GM21619 (cell line): ENCODE measurements at regions not wholly inside any gene's neighbourhood (a gene's known extent, or its start where the extent isn't known, plus 50 kb on each side); places are given as distances from the start of the nearest gene placed in this dataset.
"Not testable (repeated sequence)": the region's sequence is repeated elsewhere in the genome, so short reads cannot be mapped to it uniquely, and the experiment has no call there.

ENCODE experiments used
- ATAC-seq: cut with Tn5 transposase; IDR thresholded peaks from one replicate; pipeline ENCODE4 v1.9.1; 2021; ENCODE audit not compliant: unreplicated experiment

- no peak for ATAC-seq
These were observed 1274.1 kb upstream of the SPRY2 start for GRCh38 chr13:81615031-81615430.

DNA sequence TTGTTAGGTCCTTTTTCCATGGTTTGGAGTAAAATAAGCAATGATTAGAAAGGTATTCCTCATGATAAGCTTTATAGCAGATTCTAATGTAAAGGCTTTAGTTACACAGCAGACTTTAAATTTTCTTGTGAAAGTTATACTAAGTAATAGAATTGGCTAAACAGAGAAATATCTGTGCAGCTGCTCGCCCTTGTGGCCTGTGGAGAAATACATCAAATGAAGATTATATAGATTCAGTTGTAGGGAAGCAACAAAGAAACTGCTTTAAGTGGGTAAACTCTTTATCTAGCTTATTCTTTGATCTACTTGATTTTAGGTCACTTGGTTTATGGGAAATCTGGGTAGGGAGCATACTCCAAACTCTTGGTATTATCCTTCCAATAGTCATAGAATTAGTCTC, 1269.7 kb upstream of the SPRY2 start:
- no peak for ATAC-seq

- no peak for ATAC-seq
These were observed 1268.4 kb upstream of the SPRY2 start for GRCh38 chr13:81609335-81609734.

GRCh38 chr13:81606074-81606473, 1265.1 kb upstream of the SPRY2 start:
- no peak for ATAC-seq

DNA sequence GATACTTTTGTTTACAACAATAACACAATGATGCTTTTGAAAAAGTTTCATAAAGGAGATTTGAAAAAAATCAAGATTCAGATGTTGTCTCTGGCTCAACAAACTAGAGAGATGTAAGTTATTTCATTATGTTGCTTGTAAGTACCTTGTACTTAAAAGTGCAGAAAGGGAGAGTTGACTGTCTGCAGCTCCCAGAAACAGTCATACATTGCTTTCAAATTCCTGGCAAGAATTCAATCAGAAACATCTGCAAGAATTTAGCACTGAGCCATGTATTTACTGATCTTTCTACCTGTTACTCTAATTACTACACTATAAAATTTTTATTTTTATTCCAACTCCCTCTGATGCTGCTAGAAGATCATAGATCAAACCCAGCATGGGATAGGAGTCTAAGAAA, 1261.3 kb upstream of the SPRY2 start:
- ATAC-seq: no peak

DNA sequence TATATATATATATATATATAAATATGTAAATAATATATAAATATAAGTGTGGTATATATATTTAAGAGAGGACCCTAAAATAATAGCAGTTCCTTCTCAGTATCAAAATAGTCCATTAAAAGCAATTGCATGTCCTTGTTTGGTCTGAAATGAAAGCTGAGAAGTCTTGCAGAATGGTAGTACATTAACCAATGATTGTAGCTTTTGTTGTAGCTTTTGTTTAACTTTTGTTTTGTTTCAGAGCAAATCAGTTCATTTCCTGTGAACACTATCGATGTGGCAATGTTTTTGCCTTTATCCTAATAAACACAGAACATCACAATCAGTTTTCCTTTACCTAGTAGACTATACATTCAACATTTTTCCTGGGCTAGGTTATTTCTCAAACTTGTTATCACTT, 1256.2 kb upstream of the SPRY2 start:
- ATAC-seq: no peak

DNA sequence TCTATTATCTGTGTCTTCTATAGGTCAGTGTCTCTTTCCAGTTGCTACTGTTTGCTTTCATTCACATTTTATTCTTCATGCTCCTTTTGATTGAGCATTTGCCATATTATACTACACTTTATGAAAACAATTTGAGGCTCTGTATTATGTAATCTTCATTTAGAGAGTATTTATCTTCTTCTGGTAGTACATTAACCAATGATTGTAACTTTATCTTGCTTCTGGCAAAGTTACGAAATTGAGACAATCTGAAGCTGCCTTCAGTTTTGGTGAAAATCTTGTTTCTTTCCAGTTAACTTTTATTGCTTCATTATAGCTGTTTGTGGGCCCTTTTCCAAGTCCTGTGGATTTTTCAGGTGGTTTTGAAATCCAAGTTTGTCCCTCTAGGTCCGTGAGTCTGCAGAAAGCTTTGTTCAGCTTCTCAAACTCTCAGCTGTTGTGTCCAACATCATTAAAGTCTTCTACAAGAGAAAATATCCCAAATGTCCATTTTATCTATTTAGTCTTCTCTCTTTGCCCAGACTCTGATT, 1255.4 kb upstream of the SPRY2 start:
- no peak for ATAC-seq

GRCh38 chr13:81591528-81592220, 1250.7 kb upstream of the SPRY2 start:
- no peak for ATAC-seq

DNA sequence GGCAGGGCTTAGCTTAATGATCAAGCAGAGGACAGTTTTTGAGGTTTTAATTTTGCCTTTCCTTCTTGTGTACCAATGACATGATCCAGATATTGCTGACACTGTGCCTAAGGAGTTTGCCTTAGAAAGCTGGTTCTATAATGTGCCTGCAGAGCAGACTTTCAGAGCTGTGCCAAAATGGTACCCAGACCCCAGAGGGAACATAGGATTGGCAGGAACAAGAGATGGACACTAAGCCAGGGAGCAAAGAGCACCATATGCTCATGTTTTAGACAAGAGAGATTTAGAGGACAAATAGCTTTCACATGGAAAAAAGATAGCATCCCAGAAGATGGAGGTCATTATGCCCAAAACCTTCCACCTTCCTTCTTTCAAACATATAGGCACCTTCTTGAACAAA, 1241.5 kb upstream of the SPRY2 start:
- ATAC-seq: no peak

DNA sequence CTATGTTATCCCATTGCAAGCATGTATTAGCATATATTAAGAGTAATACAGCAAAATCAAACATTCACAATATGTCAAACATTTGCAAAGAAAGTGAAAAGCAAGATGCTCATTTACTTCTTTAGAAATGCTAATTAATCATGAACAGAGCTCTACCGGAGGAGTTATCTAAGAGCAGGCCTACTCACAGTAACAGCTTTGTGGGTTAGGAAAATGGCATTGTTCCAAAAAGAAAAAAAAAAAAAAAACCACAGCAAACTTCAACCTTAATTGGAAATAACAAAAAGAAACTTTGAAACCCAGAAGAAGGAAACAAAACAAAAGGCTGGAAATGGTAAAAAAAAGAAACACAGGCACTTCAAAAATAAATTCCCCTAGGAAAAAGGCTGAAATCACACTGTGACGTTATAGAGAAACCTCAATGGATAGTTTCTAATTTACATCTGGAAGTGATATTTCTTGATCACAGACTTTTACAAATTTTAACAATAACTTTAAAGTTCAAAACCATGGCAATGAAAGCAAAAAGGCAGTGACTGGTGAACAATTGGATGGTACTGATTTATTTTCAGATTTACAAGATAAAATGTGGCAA, 1236.8 kb upstream of the SPRY2 start:
- ATAC-seq: no peak

GRCh38 chr13:81568824-81569223, 1227.9 kb upstream of the SPRY2 start:
- no peak for ATAC-seq

- ATAC-seq: no peak
These were observed 1224.9 kb upstream of the SPRY2 start for GRCh38 chr13:81565849-81566248.

- ATAC-seq: no peak
These were observed 1222.2 kb upstream of the SPRY2 start for GRCh38 chr13:81563091-81563490.

GRCh38 chr13:81562598-81562997, 1221.7 kb upstream of the SPRY2 start:
- ATAC-seq: no peak

GRCh38 chr13:81551036-81551435, 1210.1 kb upstream of the SPRY2 start:
- ATAC-seq: no peak

GRCh38 chr13:81546294-81546693, 1205.4 kb upstream of the SPRY2 start:
- ATAC-seq: not testable (repeated sequence)

DNA sequence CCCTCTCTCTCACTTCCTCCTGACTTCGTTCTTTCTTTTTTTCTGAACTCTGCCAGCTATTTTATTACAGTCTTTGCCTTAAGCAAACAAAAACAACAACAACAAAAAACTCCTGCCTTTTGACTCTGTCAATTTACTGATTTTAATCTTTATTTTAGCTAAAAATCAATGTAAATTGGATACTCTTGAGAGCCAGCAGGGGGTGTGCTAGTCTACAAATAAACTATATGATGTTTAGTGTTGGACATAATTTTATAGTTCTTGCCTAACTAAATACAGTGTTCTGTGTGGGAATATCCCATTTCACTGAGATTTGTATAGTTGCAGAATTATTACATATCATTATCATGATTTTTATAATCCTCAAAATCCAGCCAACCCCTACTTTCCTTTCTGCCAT, 1199.9 kb upstream of the SPRY2 start:
- no peak for ATAC-seq

- no peak for ATAC-seq
These were observed 1198.8 kb upstream of the SPRY2 start for GRCh38 chr13:81539643-81540150.

DNA sequence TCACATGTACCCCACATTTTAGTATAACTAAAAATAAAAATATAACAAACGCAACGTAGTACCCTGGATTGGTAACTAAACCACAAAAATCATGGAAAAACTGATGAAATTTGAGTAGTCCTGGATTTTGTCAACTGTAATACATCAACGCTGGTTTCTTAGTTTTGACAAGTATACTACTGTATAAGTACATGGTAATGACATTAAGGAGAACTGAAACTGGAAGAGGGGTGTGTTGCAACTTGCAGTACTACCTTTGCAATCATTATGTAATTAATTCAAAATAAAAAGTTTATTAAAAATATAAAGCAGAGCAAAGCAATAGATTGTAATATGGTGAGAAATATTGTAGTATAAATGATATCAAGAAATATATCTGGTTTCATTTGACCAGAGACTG, 1158.0 kb upstream of the SPRY2 start:
- no peak for ATAC-seq

DNA sequence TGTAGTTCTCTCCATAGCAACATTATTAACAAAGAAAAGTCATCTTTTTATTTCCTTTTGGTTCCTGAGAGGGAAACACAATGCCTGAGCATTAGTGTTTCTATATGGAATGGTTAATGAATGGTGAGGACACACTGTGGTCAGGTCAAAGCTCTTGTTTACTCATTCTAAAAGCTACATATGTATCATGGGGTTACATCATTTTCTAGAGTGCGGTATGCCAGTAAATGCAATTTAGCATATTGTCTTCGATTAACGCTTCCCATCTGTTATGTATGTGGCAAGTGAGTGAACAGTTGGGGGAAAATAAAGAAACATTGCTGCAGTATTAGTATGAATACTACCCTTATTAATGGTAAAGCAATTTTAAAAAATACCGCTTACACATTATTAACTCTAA, 1152.2 kb upstream of the SPRY2 start:
- ATAC-seq: peak; percentile 73

- no peak for ATAC-seq
These were observed 1151.5 kb upstream of the SPRY2 start for GRCh38 chr13:81492449-81492848.

- ATAC-seq: no peak
These were observed 1147.1 kb upstream of the SPRY2 start for GRCh38 chr13:81488021-81488420.

GRCh38 chr13:81487151-81487550, 1146.2 kb upstream of the SPRY2 start:
- no peak for ATAC-seq
